ENCODE measurements at regions not wholly inside any gene's neighbourhood (a gene's known extent, or its start where the extent isn't known, plus 50 kb on each side); places are given as distances from the start of the nearest gene placed in this dataset.

- no peak overlapping the region for H3K9ac ChIP-seq (ENCODE audit: insufficient read depth in 1 of 2, low read depth in 2 of 2, low read length in 2 of 2)
- TF ChIP-seq ZNF444 (CRISPR knock-in tag; IDR thresholded peaks at IDR 0.05) = no peak
- no peak for TF ChIP-seq SRSF1 (IDR thresholded peaks at IDR 0.05; ENCODE audit: low read depth, low read length)
- no peak for TF ChIP-seq ZBED1 (IDR thresholded peaks at IDR 0.05)
- no peak for TF ChIP-seq GTF2F1 (IDR thresholded peaks at IDR 0.05; ENCODE audit: low read depth, low read length)
- no peak for TF ChIP-seq BCLAF1 (IDR thresholded peaks at IDR 0.05; ENCODE audit: borderline replicate concordance in 1 of 2, control insufficient read depth in 1 of 2, low read depth in 2 of 2, low read length in 1 of 2)
- TF ChIP-seq XRCC3 (IDR thresholded peaks at IDR 0.05) = no peak
- TF ChIP-seq E2F8 (IDR thresholded peaks at IDR 0.05; ENCODE audit: low read depth, partially characterized antibody) = no peak
- no peak for TF ChIP-seq POLR2AphosphoS5 (IDR thresholded peaks at IDR 0.05; ENCODE audit: control insufficient read depth, insufficient read depth, low read depth, low read length)
- TF ChIP-seq FOXK2 (conservative IDR thresholded peaks at IDR 0.05 in 1 of 2, IDR thresholded peaks at IDR 0.05 in 1 of 2; ENCODE audit: low read depth in 2 of 2) = no peak
These were observed 143.3 kb downstream of the SIPA1L2 start for GRCh38 chr1:232486454-232487207.

More at GRCh38 chr1:232486454-232487207, 143.3 kb downstream of the SIPA1L2 start:
- POLR2A ChIA-PET = no interaction called here
- no peaks in the 10 kb centered on the region for H3K36me3 ChIP-seq (ENCODE audit: control insufficient read depth, insufficient read depth, low read length)
- no peaks in the 10 kb centered on the region for H4K20me1 ChIP-seq (replicated peaks; ENCODE audit: control insufficient read depth, insufficient read depth, low read length)
- CTCF ChIA-PET (ENCODE audit: low intra/inter-chr PET ratio) = no interaction called here
- FAIRE-seq (no peak), ATAC-seq (no peak), DNase-seq (ENCODE audit: extremely low read depth in 1 of 4, low spot score in 3 of 4) (no peak)
- H3K9me1 ChIP-seq (ENCODE audit: control insufficient read depth, insufficient read depth, low read length) = no peaks in the 10 kb centered on the region
- in situ Hi-C loops (cut with MboI) = no loop called here
- no peak overlapping the region for H3K27ac ChIP-seq (ENCODE audit: extremely low read depth, low read depth, low read length)
- intact Hi-C loops (cut with micrococcal nuclease) = no loop called here
- no peaks in the 10 kb centered on the region for H3K79me2 ChIP-seq (ENCODE audit: control insufficient read depth, insufficient read depth, low read length)
- no peak overlapping the region for H2AFZ ChIP-seq (ENCODE audit: low read depth, low read length)
- no peaks in the 10 kb centered on the region for H3K4me1 ChIP-seq (replicated peaks in 1 of 2; ENCODE audit: control insufficient read depth in 2 of 2, insufficient read depth in 2 of 2, low read length in 2 of 2)
- BruUV-seq (replicated peaks) = no TSS peak
- H3K4me3 ChIP-seq = no peak overlapping the region
- no peaks in the 10 kb centered on the region for H3K9me3 ChIP-seq (replicated peaks; ENCODE audit: control insufficient read depth, insufficient read depth, low read depth, low read length)
- no peak overlapping the region for H3K4me2 ChIP-seq (ENCODE audit: insufficient read depth, low read length)
- 0% methylated on average over 2 of the region's 2 CpGs for WGBS (ENCODE audit: insufficient coverage, low coverage, missing lambda C conversion rate)
- no peaks in the 10 kb centered on the region for H3K27me3 ChIP-seq (ENCODE audit: control insufficient read depth in 2 of 2, insufficient read depth in 2 of 2, low read length in 2 of 2)

Measured in K562 (cell line).